GM19023 (cell line): ENCODE measurements at regions not wholly inside any gene's neighbourhood (a gene's known extent, or its start where the extent isn't known, plus 50 kb on each side); places are given as distances from the start of the nearest gene placed in this dataset.
"Not testable (repeated sequence)": the region's sequence is repeated elsewhere in the genome, so short reads cannot be mapped to it uniquely, and the experiment has no call there.

Source experiments
- ATAC-seq: cut with Tn5 transposase; IDR thresholded peaks from one replicate; pipeline ENCODE4 v1.9.1; 2021; ENCODE audit warnings: mild to moderate bottlenecking, moderate library complexity; ENCODE audit not compliant: unreplicated experiment

GRCh38 chr6:99143108-99143861 lies 195.5 kb upstream of the FBXL4 start:
- ATAC-seq: no peak

- not testable (repeated sequence) for ATAC-seq
These were observed 194.2 kb upstream of the FBXL4 start for GRCh38 chr6:99141906-99142305.

- no peak for ATAC-seq
These were observed 190.7 kb upstream of the FBXL4 start for GRCh38 chr6:99138445-99138844.

GRCh38 chr6:99137314-99137713 lies 189.6 kb upstream of the FBXL4 start:
- no peak for ATAC-seq

- no peak for ATAC-seq
These were observed 188.7 kb upstream of the FBXL4 start for GRCh38 chr6:99136488-99136887.

- ATAC-seq: no peak
These were observed 184.4 kb upstream of the FBXL4 start for GRCh38 chr6:99132026-99132635.

GRCh38 chr6:99130897-99131873 lies 183.4 kb upstream of the FBXL4 start:
- ATAC-seq: no peak

GRCh38 chr6:99129835-99130234 lies 182.1 kb upstream of the FBXL4 start:
- ATAC-seq: no peak

GRCh38 chr6:99121748-99122147 lies 174.0 kb upstream of the FBXL4 start:
- no peak for ATAC-seq

- no peak for ATAC-seq
These were observed 172.9 kb upstream of the FBXL4 start for GRCh38 chr6:99120641-99121040.

- ATAC-seq: no peak
These were observed 171.6 kb upstream of the FBXL4 start for GRCh38 chr6:99119109-99120031.

- peak; percentile 45 for ATAC-seq
These were observed 167.1 kb upstream of the FBXL4 start for GRCh38 chr6:99114769-99115406.

GRCh38 chr6:99111590-99111989 lies 163.8 kb upstream of the FBXL4 start:
- no peak for ATAC-seq

- ATAC-seq: no peak
These were observed 162.3 kb upstream of the FBXL4 start for GRCh38 chr6:99110029-99110428.

GRCh38 chr6:99104218-99104617 lies 156.5 kb upstream of the FBXL4 start:
- ATAC-seq: no peak

GRCh38 chr6:99099243-99099642 lies 151.5 kb upstream of the FBXL4 start:
- no peak for ATAC-seq

GRCh38 chr6:99096170-99096569 lies 148.4 kb upstream of the FBXL4 start:
- no peak for ATAC-seq

GRCh38 chr6:99093456-99094190 lies 145.9 kb upstream of the FBXL4 start:
- ATAC-seq: no peak

- ATAC-seq: no peak
These were observed 144.7 kb upstream of the FBXL4 start for GRCh38 chr6:99092461-99092860.
